Endothelial cell of umbilical vein (primary cell): ENCODE measurements at regions not wholly inside any gene's neighbourhood (a gene's known extent, or its start where the extent isn't known, plus 50 kb on each side); places are given as distances from the start of the nearest gene placed in this dataset.

ENCODE experiments used
- CTCF ChIP-seq, 2 donors: IDR thresholded peaks; 1 replicate in 1 of 2; 2 replicates in 1 of 2; pipeline ENCODE4 v1.5.1; 2011; ENCODE audit warnings: low read length in 2 of 2, mild to moderate bottlenecking in 2 of 2, moderate library complexity in 2 of 2, control low read depth in 1 of 2, inconsistent platforms in 1 of 2, low read depth in 1 of 2; ENCODE audit not compliant: insufficient read depth in 1 of 2; ENCODE audit errors: extremely low read depth in 1 of 2
- GATA2 ChIP-seq: IDR thresholded peaks from 2 replicates; pipeline ENCODE4 v1.7.0; 2011; ENCODE audit warnings: low read depth, mild to moderate bottlenecking, moderate library complexity, mixed read lengths, low read length; ENCODE audit not compliant: insufficient read length, insufficient read depth
- JUN ChIP-seq: IDR thresholded peaks from 2 replicates; pipeline ENCODE4 v1.6.1; 2011; ENCODE audit warnings: borderline replicate concordance, low read depth; ENCODE audit not compliant: insufficient read length, insufficient read depth
- MAX ChIP-seq: IDR thresholded peaks from 2 replicates; pipeline ENCODE4 v1.6.1; 2011; ENCODE audit not compliant: insufficient read depth, insufficient read length
- POLR2A ChIP-seq: IDR thresholded peaks from 2 replicates; pipeline ENCODE4 v1.6.1; 2012; ENCODE audit warnings: low read depth, mild to moderate bottlenecking, control low read depth, low read length
- POLR2AphosphoS5 ChIP-seq: IDR thresholded peaks from 2 replicates; pipeline ENCODE4 v1.6.1; 2012; ENCODE audit warnings: low read depth, mild to moderate bottlenecking, control low read depth, low read length, moderate library complexity; ENCODE audit not compliant: insufficient read depth

GRCh38 chr7:16038906-16039305 is 352.4 kb upstream of the MEOX2 start:
- TF ChIP-seq CTCF (IDR thresholded peaks at IDR 0.05; ENCODE audit: extremely low read depth in 1 of 2, insufficient read depth in 1 of 2, low read depth in 1 of 2, low read length in 2 of 2) (no peak), MAX (no peak), GATA2 (no peak), POLR2A (no peak), POLR2AphosphoS5 (no peak), JUN (no peak)
